HG03565 (cell line): ENCODE measurements at regions not wholly inside any gene's neighbourhood (a gene's known extent, or its start where the extent isn't known, plus 50 kb on each side); places are given as distances from the start of the nearest gene placed in this dataset.
"Not testable (repeated sequence)": the region's sequence is repeated elsewhere in the genome, so short reads cannot be mapped to it uniquely, and the experiment has no call there.

ENCODE experiments used
- ATAC-seq: cut with Tn5 transposase; IDR thresholded peaks from one replicate; pipeline ENCODE4 v1.9.1; 2021; ENCODE audit warnings: mild to moderate bottlenecking, moderate library complexity; ENCODE audit not compliant: unreplicated experiment

DNA sequence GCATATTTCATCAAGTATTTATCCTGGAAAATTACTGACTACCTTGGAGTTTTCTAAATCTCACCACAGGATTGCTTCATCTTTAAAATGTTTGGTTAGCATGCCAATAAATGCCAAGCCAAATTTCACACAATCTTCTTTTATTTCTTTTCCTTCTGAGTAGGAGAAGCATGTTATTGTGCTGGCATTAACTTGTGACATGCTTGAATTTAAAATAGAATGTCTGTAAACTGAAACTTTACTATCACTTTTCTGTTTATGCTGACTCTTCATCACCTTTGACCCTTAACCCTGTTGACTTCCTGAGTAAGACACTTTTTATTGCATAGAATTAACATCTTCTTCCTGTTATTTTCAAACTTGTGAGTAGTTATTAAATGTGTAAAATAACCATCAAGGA, 56.2 kb upstream of the LRRTM4 start:
- no peak for ATAC-seq

DNA sequence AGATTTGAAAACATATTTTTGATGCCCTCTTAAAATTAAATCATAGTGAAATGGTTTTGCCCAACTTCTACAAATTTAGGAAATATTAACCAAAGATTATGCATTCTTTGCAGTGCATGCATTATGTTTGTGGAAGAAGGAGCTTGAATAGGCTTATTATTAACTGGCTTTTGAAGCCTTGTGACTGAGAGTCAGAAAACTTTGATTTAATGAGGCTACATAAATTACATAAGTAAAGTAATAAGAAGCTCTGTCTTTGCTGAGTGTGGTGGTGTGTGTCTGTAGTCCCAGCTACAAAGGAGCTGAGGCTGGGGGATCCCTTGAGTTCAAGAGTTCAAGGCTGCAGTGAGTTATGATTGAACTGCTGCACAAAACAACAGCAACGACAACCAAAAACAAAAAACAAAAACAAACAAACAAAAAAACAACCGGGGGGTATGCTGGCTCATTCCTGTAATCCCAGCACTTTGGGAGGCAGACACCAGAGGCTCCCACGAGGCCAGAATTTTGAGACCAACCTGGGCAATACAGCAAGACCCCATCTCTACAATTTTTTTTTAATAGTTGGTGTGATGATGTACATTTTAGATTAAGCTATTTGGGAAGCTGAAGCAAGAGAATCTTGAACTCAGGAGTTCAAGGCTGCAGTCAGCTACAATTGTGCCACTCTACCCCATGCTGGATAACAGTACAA, 57.0 kb upstream of the LRRTM4 start:
- no peak for ATAC-seq

DNA sequence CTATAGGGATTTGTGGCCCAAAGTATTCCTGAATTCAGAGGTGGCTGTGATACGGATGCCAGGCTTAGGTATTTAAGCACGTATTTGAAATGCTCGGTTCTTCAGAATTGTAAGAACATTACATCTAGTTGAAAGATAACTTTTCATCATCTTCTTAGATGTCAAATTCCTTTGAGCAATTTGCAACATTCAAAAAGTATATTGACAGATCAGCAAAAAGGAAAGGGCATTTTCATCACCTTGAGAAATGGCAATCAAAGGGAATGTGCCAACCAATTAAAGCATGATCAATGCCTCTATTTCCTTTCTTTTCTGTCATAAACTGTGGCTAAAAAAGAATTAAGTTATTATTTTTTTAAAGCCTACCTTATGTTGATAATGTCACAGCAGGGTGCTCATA, 66.3 kb upstream of the LRRTM4 start:
- ATAC-seq = no peak

DNA sequence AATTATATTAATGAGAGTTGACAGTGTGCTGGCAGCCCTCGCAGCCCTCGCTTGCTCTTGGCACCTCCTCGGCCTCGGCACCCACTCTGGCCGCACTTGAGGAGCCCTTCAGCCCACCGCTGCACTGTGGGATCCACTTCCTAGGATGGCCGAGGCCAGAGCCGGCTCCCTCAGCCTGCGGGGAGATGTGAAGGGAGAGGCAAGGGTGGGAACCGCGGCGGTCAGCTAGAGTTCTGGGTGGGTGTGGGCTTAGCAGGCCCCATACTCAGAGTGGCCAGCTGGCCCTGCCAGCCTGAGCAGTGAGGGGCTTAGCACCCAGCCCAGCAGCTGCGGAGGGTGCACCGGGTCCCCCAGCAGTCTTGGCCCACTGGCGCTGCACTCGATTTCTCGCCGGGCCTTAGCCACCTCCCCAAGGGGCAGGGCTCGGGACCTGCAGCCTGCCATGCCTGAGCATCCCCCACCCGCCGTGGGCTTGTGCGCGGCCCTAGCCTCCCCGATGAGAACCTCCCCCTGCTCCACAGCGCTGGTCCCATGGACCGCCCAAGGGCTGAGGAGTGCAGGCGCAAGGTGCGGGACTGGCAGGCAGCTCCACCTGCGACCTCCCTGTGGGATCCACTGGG, 68.2 kb upstream of the LRRTM4 start:
- ATAC-seq = no peak

DNA sequence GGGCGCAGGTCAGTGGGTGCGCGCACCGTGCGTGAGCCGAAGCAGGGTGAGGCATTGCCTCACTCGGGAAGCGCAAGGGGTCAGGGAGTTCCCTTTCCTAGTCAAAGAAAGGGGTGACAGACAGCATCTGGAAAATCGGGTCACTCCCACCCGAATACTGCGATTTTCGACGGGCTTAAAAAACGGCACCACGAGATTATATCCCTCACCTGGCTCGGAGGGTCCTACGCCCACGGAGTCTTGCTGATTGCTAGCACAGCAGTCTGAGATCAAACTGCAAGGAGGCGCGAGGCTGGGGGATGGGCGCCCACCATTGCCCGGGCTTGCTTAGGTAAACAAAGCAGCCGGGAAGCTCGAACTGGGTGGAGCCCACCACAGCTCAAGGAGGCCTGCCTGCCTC, 70.8 kb upstream of the LRRTM4 start:
- ATAC-seq = not testable (repeated sequence)

DNA sequence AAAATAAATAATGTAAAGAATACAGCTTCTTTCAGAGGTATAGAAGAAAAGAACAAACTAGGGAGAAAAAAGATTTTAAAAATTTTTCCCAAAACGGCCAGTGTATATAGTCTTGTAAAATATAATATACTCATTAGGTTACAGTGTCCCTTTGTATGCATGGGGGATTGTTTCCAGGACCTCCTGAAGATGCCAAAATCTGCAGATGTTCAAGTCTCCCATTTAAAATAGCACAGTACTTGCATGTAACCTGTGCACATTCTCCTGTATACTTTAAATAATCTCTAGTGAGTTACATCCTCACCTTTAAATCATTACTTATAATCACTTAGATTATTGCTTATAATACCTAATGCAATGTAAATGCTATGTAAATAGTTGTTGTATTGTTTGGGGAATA, 80.6 kb upstream of the LRRTM4 start:
- ATAC-seq = no peak

DNA sequence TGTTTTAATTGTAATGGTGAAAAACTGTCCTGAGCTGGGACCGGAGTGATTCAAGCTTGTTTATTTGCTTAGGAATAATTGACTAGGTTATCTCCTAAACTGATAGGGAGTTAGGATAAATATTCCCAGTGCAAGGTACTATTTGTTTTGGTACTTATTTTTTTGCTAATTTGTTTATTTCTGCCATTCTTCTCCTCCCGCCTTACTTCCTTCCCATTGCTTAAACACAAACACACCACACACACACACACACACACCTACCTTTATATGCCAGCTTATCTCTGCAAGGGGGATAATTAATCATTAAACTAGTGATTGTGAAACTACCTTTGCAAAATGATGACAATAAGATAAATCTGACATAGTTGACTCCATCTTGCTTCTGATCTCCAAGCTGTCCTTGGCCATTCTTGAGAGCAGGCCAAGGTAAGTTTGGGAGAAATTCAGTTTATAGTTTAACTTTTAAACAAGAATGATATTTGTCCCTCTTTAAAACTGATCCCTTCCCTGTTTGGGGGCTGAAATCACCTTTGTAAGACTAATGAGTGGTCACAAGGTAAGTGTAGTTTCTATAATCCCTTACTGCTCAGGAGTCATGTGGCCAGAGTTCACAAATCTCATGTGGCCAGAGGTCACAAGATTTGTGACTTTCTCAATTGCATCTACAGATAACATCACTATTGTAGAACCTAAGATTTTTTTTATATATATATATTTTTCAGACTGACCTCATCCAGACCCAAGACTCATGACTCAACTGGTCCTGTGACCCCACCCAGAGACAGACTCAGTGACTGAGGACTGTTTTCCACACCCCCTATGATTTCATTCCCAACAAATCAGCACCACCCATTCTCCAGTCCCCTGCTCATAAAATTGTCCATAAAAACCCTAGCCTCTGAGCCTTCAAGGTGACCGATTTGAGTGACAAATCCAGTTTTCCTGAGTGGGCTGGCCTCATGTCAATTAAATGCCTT, 83.1 kb upstream of the LRRTM4 start:
- no peak for ATAC-seq

DNA sequence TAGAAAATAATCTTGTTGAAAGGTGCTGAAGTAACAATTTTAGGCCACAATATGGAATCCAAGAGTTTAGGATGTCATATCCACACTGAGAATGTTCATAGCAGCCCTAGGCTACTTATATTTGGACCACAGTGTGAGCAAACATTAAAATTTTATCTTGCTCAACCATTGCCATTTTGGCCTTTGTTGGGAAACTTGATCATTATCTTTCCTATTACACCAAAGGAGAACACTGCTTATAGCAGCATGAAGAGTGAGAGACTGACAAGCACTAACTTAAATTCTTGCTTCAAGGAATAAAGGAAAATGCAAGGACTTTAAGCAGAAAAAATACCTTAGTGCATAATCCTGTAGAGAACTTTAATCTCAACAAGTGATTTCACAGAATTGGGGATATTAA, 86.3 kb upstream of the LRRTM4 start:
- ATAC-seq = no peak

DNA sequence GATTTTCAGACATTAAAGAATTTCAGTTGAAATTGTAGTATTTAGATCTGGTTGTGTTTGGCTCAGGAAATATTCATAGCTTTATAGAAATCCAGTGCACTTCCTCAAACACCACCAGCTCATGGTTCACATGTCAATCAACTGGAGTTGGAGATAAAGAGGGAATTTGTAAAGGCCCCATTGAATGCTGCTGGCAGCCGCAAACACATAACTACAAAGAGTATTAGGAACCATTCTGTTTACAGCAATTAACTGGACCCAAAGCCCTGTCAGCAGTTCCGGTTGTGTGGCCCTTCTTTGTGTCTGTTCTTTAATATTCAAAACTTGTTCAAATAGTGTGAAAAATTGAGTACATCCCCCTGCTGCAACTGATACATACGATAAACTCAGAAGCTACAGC, 107.4 kb upstream of the LRRTM4 start:
- ATAC-seq = no peak

DNA sequence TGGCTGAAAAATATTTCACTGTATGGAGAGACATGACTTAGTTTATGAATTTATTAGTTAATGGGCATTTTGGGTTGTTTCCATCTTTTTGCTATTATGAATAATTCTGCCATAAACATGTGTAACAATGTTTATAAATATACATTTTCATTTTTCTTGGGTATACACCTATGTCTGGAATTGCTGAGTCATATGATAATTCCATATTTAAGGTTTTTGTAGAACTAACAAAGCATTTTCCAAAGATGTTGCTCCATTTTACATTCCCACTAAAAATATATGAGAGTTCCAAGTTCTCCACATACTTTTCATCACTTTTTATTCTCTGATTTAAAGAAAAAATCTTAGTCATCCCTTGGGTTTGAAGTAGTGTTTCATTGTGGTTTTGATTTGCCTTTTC, 108.8 kb upstream of the LRRTM4 start:
- ATAC-seq = no peak

DNA sequence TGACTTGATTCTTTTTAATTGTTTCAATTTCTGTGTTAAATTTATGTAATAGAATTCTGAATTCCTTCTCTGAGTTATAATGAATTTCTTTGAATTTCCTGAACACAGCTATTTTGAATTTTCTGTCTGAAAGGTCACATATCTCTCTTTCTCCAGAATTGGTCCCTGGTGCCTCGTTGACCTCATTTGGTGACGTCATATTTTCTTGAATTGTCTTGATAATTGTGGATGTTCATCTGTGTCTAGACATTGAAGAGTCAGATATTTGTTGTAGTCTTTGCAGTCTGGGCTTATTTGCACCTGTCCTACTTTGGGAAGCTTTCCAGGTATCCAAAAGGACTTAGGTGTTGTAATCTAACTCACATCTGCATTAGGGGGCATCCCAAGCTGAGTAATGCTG, 111.4 kb upstream of the LRRTM4 start:
- ATAC-seq = no peak

DNA sequence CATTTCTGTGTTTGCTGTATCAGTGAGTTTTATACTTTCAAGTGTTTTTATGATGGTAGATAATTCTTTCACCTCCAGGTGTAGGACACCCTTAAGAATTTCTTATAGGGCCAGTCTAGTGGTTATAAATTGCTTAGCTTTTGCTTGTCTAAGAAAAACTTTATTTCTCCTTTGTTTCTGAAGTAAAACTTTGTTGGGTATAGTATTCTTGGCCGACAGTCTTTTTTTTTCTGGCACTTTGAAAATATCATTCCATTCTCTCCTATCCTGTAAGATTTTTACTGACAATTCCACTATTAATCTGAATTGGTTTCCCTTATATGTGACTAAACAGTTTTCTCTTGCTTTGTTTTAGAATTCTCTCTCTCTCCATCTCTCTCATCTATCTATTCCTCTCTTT, 118.7 kb upstream of the LRRTM4 start:
- ATAC-seq = no peak

DNA sequence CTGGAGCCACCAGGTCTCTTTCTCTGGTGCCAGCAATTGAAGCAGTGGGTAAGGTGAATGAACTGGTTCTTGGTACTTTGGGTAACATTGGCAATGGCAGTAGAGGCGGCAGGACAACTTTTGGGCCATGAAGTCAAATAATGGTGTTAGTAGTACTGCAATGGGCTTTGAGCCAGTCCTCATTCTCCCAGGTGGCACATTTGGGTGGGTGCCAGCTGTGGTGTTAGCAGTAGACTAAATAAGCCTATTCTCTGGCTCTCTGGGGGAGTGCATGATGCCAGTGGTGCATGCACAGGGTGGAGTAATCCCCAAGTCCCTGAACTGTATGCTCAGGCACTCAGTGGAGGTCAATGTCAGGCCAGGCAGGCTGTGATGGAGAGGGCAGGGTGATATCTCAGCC, 120.2 kb upstream of the LRRTM4 start:
- no peak for ATAC-seq

DNA sequence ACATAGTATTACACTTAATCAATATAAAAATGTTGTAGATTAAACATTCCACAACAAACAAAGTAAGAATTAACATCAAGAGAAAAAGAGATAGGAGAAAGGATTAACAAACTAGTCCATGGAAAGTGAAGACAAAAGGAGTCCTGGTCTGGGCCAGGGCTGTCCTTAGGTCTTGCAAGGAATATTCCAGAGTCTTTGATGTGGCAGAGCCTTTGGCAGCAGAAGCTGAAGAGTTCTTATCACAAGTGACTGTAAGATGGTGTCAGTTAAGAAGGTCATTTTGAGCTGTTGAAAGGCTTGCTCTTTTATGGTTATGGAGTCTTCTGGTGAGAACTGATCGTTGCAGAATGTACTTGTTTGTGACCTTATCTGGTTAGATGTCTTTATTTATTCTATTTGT, 127.7 kb upstream of the LRRTM4 start:
- ATAC-seq = no peak

DNA sequence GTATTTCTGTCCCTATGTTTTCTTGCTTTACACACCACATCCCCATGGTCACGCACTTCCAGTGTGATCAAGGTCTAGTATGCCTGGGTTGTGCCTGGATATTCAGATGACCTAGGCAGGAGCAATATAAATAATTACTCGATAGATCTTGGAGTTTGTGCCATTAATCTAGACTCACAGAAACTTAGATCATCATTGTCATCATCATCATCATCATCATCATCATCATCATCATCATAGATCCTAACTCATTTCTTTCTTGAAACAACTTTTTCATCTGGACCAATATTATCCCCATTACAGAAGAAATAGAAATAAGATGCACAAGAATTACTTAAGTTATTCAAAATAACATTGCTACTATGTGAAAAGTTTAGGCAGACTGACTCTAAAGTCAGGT, 130.3 kb upstream of the LRRTM4 start:
- no peak for ATAC-seq

DNA sequence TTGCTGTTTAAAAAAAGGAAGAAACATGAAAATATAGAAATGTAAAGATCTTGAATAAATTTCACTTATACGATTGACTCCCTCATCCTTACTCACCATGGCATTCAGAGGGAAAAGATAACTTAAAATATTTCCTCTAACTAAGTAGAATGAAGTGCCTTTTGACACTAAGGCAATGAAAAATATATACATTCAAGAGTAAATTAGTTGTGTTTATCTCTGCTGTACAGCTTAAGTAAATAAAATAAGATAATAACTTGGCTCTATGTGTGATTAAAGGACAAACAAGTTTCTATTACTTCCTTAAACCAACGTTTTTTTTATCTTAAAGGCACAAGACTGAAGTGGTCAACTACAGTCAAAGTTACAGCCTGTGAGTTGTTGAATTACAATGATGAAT, 142.3 kb upstream of the LRRTM4 start:
- no peak for ATAC-seq

DNA sequence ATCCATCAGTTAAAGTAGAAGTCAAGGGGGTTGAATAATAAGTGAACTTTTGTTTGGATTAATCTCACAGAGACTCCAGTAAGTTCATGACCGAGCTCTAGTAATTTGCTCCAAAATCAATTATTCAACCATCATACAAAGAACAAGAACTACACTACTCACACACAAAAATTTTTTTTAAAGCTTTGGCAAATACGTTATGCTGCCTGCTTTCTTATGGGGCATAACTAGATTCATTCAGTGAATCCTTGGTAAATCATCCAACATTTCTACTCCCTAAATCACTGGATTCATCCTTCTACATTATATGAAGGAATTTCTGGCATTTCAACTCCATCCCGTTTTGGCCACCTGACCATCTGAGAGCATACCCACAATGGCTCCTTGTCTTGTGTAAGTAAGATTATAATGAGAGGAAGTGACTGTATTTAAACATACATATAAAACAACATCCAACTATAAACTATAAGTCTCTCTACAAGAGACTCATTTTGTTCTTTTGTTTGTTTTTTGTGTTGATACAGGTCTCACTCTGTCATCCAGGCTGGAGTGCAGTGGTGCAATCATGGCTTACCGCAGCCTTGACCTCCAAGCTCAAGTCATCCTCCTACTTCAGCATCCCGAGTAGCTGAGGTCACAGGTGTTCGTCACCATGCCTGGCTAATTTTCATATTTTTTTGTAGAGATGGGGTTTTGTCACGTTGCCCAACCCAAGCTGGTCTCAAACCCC, 144.2 kb upstream of the LRRTM4 start:
- ATAC-seq = no peak

DNA sequence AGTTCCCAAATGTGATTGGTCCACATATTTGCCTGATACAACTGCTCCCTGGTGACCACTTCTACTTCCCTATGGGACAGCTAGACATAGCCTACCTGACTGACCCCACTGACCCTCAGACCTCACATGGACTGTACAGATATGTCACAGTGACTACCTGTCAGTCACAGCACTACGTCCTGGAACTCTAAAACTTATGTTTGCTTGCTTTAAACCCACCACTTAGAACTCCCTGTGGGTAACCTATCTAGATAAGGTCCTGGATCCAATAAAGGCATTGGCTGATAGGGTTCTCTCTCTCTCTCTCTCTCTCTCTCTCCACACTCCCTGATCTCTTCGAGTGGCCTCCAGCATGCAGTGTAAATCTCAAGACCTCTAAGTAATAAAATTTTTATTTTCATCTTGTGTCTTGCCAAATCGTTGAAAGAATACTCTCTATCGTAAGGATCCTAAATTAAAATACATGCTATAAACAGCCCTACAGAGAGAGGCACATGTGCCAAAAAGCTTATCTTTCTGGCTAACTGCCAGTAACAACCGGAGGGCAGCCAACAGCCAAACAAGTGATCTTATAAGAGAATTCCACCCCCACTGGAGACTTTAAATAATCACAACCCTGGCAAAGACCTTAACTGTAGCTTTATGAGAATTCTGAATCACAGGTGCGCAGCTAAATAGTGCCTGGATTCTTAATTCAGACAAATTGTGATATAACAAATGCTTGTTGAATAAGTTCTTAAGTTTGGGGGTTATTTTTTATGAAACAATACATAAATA, 162.6 kb upstream of the LRRTM4 start:
- not testable (repeated sequence) for ATAC-seq

DNA sequence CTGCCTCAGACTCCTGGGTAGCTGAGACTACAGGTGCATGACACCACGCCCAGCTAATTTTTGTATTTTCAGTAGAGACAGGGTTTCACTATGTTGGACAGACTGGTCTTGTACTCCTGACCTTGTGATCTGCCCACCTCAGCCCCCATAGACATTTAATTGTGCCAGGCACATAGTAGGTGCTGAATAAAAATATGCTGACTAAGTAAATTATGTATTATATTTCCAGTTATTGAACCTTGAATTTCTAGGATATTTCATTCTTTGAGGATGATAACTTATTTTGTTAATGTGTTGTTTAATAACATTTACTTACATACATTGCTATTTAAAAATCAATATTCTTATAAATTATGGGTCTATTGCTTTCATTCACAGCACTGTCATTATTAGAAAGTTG, 190.4 kb upstream of the LRRTM4 start:
- ATAC-seq = no peak

DNA sequence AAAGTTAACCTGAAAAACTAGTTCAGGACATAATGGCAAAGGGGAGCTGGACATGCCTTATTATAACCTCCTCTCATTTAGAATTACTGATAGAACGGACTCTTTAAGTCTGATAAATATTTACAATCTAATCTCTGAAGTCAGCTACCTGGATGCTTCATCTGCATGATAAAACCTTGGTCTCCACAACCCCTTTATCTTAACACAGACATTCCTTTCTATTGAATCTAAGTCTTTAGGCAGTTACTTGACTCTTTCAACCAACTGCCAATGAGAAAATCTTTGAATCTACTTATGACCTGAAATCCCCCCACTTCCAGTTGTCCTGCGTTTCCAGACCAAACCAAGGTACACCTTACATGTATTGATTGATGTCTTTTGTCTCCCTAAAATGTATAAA, 191.2 kb upstream of the LRRTM4 start:
- no peak for ATAC-seq
